Calu3 (cell line): ENCODE measurements at regions not wholly inside any gene's neighbourhood (a gene's known extent, or its start where the extent isn't known, plus 50 kb on each side); places are given as distances from the start of the nearest gene placed in this dataset.

Experiments used
- BruUV-seq: library from RNA; stranded (reverse); fragments of 400-500 nt; replicated peaks from 2 replicates; lab custom pipeline; 2021; lab: Mats Ljungman, UMichigan
- CTCF ChIA-PET: fragments of 300-600 bp; sonication (Branson Sonifier 250); formaldehyde crosslinking; loops from one replicate; lab custom pipeline; 2022; ENCODE audit warnings: antibody characterized with exemption; lab: Charles Lee
- DNase-seq: peaks from one replicate; pipeline ENCODE4 v3.0.0; 2022
- H3K27ac Mint-ChIP-seq: one replicate; pipeline ENCODE4 v1.8.0; 2022; ENCODE audit warnings: mixed read lengths; ENCODE audit not compliant: unreplicated experiment
- H3K27me3 Mint-ChIP-seq: one replicate; pipeline ENCODE4 v1.8.0; 2022; ENCODE audit warnings: mixed read lengths; ENCODE audit not compliant: unreplicated experiment
- H3K36me3 Mint-ChIP-seq: one replicate; pipeline ENCODE4 v1.8.0; 2022; ENCODE audit warnings: mild to moderate bottlenecking, moderate library complexity, mixed read lengths; ENCODE audit not compliant: insufficient read depth, unreplicated experiment
- H3K4me1 Mint-ChIP-seq: one replicate; pipeline ENCODE4 v1.8.0; 2022; ENCODE audit warnings: mild to moderate bottlenecking, low read depth, mixed read lengths; ENCODE audit not compliant: unreplicated experiment
- H3K4me3 Mint-ChIP-seq: one replicate; pipeline ENCODE4 v1.8.0; 2022; ENCODE audit warnings: mild to moderate bottlenecking, low read depth, moderate library complexity, mixed read lengths; ENCODE audit not compliant: unreplicated experiment
- H3K9me3 Mint-ChIP-seq: one replicate; pipeline ENCODE4 v1.8.0; 2022; ENCODE audit warnings: low read depth, mixed read lengths; ENCODE audit not compliant: unreplicated experiment
- intact Hi-C: fragments of 100-400 bp; cut with micrococcal nuclease; formaldehyde crosslinking; loops from one replicate; pipeline ENCODE4 v1.10.0; 2022; ENCODE audit not compliant: unreplicated experiment
- TF ChIP-seq, protein P1 (sequence below): fragments of 200-600 bp; IDR thresholded peaks from one replicate; pipeline ENCODE4 v1.8.0; 2022; ENCODE audit warnings: antibody characterized with exemption; ENCODE audit not compliant: unreplicated experiment

DNA sequence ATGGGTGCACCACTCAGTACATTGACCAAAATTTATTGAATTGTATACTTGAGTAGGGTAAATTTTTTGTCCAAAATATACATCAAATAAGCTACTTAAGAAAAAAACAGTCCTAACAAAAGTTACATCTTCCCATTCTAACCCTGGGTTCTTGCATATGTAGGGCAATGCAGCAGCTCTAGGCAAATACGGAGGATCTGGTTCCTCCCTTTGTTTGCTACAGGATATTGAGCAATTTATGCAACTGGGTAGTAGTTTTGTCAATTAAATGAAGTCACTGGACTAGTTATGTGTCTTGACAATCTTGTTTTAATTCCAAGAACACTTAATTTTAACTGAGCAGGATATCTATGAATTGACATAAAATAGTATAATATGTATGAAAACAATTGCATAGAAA lies 1507.2 kb upstream of the PIK3C3 start:
- TF ChIP-seq, protein P1, sequence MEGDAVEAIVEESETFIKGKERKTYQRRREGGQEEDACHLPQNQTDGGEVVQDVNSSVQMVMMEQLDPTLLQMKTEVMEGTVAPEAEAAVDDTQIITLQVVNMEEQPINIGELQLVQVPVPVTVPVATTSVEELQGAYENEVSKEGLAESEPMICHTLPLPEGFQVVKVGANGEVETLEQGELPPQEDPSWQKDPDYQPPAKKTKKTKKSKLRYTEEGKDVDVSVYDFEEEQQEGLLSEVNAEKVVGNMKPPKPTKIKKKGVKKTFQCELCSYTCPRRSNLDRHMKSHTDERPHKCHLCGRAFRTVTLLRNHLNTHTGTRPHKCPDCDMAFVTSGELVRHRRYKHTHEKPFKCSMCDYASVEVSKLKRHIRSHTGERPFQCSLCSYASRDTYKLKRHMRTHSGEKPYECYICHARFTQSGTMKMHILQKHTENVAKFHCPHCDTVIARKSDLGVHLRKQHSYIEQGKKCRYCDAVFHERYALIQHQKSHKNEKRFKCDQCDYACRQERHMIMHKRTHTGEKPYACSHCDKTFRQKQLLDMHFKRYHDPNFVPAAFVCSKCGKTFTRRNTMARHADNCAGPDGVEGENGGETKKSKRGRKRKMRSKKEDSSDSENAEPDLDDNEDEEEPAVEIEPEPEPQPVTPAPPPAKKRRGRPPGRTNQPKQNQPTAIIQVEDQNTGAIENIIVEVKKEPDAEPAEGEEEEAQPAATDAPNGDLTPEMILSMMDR = no peak
- Mint-ChIP-seq H3K27me3 (no peaks in the 10 kb centered on the region), H3K9me3 (no peaks in the 10 kb centered on the region), H3K4me1 (no peaks in the 10 kb centered on the region), H3K36me3 (no peaks in the 10 kb centered on the region), H3K27ac (no peak overlapping the region), H3K4me3 (no peak overlapping the region)
- intact Hi-C loops = no loop called here
- CTCF ChIA-PET = no interaction called here
- no peak for DNase-seq
- no TSS peak for BruUV-seq

DNA sequence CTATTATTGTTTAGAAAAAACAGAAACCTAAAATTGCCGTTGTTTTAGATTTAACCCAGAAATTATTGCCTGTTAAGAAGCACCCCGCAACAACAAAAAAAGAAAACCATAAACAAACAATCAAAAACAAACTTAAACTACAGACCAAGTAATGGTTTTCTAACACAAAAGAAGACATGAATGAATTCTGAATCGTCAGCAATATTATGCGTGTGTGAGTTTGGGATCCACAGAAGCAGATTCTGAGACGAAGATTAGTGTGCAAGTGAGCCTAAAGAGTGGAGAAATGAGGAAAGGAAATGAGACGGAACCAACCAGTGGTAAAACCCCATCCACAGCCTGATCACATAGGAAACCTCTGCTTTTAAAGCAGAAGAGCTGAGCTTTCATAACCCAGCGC lies 1514.9 kb upstream of the PIK3C3 start:
- H3K4me1 Mint-ChIP-seq = no peaks in the 10 kb centered on the region
- TF ChIP-seq, protein P1 = no peak
- no peak overlapping the region for H3K27ac Mint-ChIP-seq
- no peaks in the 10 kb centered on the region for H3K27me3 Mint-ChIP-seq
- H3K36me3 Mint-ChIP-seq = no peaks in the 10 kb centered on the region
- no peak for DNase-seq
- H3K4me3 Mint-ChIP-seq = no peak overlapping the region
- intact Hi-C loops = no loop called here
- no peaks in the 10 kb centered on the region for H3K9me3 Mint-ChIP-seq
- BruUV-seq = no TSS peak
- CTCF ChIA-PET = no interaction called here

DNA sequence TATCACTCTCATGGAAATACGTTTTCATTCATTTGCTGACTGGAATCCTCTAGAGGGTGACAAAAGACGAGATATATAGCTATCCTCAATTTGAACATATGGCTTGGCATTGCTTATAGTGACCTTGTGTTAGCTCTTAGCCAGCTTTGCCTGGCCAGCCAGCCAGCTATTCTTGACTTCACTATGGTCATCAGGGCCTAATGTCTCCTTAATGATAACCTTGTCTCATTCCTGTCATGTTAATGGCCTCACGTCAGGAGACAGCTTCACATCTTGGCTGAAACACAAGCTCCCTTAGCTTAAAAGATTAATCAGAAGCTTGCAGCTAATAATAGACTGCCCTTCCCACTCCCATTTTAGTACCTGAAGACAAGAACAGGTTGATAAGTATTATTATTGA lies 1517.5 kb upstream of the PIK3C3 start:
- no peak overlapping the region for H3K4me3 Mint-ChIP-seq
- H3K36me3 Mint-ChIP-seq = no peaks in the 10 kb centered on the region
- no peak overlapping the region for H3K27ac Mint-ChIP-seq
- no peaks in the 10 kb centered on the region for H3K9me3 Mint-ChIP-seq
- DNase-seq = no peak
- no peaks in the 10 kb centered on the region for H3K27me3 Mint-ChIP-seq
- BruUV-seq = no TSS peak
- CTCF ChIA-PET = no interaction called here
- no peaks in the 10 kb centered on the region for H3K4me1 Mint-ChIP-seq
- intact Hi-C loops = no loop called here
- TF ChIP-seq, protein P1 = no peak

DNA sequence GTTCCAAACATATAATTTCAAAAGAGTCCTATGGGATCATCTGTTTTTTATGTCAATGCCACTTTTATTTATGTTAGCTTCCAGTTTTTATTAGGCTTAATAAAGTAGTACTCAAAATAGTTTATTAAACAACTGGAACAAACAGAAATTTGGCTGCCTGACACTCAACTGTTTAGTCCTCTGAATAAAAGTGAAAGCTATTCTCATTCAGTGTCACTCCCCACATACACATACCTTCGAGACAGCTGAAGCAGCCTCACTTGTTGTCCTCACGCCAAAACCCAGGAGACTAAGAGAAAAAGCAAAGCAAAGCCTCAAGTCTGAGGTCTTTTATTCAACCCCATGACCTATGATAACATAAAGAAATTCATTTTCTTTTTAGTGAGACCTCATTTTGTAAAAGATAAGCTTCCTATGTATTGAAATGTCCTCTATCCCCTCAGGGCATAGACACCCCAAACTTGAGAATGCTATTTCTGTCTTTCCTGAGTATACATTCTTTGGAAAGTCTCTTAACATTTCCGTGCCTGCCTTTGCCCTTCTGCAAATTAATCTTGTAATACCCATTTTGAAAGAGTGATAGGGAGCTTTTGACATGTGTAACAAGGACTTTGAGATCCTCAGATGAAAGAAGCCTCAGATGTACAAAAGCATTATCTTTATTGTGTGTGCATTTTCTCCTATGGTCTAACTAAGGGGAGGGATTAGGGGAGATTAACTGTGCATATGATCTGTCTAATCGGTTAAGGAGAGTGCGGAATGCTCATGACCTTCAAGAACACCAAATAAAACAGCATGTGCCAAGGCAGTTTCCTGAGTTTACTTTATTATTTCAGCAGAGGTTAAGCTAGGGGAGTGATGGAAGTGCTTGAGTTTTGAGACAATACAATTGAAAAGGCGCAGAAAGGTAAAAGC lies 1523.7 kb upstream of the PIK3C3 start:
- intact Hi-C loops = no loop called here
- CTCF ChIA-PET = no interaction called here
- BruUV-seq = no TSS peak
- Mint-ChIP-seq H3K27me3 (no peaks in the 10 kb centered on the region), H3K36me3 (no peaks in the 10 kb centered on the region), H3K4me3 (no peak overlapping the region), H3K9me3 (no peaks in the 10 kb centered on the region), H3K4me1 (no peaks in the 10 kb centered on the region), H3K27ac (no peak overlapping the region)
- DNase-seq = no peak
- TF ChIP-seq, protein P1 = no peak
